ENCODE measurements at regions not wholly inside any gene's neighbourhood (a gene's known extent, or its start where the extent isn't known, plus 50 kb on each side); places are given as distances from the start of the nearest gene placed in this dataset.

- TF ChIP-seq RORB (CRISPR knock-in tag; IDR thresholded peaks at IDR 0.05) (no peak), ZNF121 (CRISPR knock-in tag; IDR thresholded peaks at IDR 0.05) (no peak), GABPB1 (CRISPR knock-in tag; IDR thresholded peaks at IDR 0.05) (no peak), FOXP4 (CRISPR knock-in tag; IDR thresholded peaks at IDR 0.05) (no peak), CTCF (IDR thresholded peaks at IDR 0.05) (no peak), NR2C2 (CRISPR knock-in tag; IDR thresholded peaks at IDR 0.05) (no peak), NFATC4 (CRISPR knock-in tag; IDR thresholded peaks at IDR 0.05) (no peak)
Measured at GRCh38 chr1:109828756-109829505, 65.2 kb upstream of the EPS8L3 start.
